ENCODE measurements at regions not wholly inside any gene's neighbourhood (a gene's known extent, or its start where the extent isn't known, plus 50 kb on each side); places are given as distances from the start of the nearest gene placed in this dataset.
A peak's percentile ranks its signal among the peaks of the same experiment; 100 is the strongest.
"Not testable (repeated sequence)": the region's sequence is repeated elsewhere in the genome, so short reads cannot be mapped to it uniquely, and the experiment has no call there.

- no peak for DNase-seq (ENCODE audit: low spot score)
These were observed 128.8 kb downstream of the TEX36 start for GRCh38 chr10:125554016-125554703.

DNA sequence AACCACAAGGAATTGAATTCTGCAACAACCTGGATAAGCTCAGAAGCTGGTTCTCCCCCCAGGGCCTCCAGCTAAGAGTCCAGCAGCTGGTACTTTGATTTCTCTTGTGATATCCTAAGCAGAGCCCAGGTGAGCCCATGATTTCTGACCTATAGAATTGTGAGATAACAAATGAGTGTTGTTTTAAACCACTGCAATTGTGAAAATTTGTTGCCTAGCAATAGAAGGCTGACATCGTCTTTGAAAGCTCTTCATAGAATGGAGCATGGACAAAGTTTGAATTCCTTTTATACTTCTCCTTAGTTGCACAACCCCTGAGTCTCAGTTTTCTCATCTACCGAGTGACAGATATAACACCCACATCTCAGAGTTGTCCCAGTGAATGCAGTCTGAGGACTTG, 129.9 kb downstream of the TEX36 start:
- DNase-seq (ENCODE audit: low spot score): no peak

DNA sequence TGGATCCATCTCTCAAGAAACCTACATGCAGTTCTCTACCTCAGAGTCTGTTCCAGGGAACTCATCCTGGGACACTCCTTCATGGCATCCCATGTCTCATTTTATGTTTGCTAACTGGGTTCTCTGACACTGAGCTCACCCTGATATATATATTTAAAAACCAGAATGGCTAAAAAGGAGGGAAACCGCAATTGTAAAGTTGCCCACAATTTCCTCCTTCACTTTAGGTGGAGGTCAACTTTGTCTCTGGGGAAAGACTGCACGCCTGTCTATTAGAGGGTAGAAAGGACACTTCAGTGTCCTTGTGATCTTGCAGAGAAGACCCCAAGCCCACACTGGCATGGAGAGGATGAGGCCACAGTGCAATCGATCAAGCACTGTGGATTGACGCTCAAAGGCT, 131.7 kb downstream of the TEX36 start:
- no peak for DNase-seq (ENCODE audit: low spot score)

DNA sequence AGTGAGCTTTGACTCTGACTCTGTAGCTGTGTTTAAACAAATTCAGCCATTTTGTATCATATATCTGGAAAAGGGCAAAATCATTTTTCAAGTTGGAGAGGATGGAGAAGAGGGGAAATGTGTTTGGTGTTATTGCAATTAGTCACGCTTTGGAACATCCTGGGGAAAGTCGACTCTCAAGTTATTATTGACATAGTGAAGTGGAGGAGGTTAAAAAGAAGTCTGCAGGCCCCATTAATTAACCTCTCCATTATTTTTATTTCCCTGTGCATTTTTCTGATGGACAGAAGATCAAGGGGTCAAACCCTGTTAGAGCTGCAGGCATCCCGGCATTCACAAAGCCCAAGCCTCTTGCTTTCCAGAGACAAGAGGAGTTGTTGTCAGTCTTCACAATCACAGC, 132.6 kb downstream of the TEX36 start:
- DNase-seq (ENCODE audit: low spot score): no peak

- DNase-seq (ENCODE audit: low spot score): no peak
These were observed 133.3 kb downstream of the TEX36 start for GRCh38 chr10:125549653-125550052.

GRCh38 chr10:125548878-125549277, 134.1 kb downstream of the TEX36 start:
- DNase-seq (ENCODE audit: low spot score): no peak

GRCh38 chr10:125548356-125548755, 134.6 kb downstream of the TEX36 start:
- DNase-seq (ENCODE audit: low spot score): no peak

GRCh38 chr10:125547010-125547650, 135.8 kb downstream of the TEX36 start:
- DNase-seq (ENCODE audit: low spot score): no peak

DNA sequence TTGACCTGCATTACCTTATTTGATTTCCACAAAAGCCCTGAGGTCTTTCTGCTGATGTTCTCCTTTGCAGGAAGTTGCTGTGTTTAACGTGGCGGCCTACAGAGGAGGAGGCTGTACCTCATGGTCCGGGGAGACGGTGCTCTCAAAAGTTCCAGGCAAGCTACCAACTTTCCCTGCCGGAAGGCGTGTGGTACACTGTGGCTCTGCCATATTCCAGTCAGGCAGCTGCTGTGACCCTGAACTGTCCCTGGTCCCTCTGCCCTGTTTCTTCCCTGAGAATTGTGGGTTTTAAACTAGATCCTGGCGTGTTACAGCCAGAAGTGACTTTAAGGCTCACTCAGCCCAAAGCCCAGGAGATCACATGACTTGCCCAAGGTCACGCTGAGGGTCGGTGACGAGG, 139.2 kb downstream of the TEX36 start:
- no peak for DNase-seq (ENCODE audit: low spot score)

DNA sequence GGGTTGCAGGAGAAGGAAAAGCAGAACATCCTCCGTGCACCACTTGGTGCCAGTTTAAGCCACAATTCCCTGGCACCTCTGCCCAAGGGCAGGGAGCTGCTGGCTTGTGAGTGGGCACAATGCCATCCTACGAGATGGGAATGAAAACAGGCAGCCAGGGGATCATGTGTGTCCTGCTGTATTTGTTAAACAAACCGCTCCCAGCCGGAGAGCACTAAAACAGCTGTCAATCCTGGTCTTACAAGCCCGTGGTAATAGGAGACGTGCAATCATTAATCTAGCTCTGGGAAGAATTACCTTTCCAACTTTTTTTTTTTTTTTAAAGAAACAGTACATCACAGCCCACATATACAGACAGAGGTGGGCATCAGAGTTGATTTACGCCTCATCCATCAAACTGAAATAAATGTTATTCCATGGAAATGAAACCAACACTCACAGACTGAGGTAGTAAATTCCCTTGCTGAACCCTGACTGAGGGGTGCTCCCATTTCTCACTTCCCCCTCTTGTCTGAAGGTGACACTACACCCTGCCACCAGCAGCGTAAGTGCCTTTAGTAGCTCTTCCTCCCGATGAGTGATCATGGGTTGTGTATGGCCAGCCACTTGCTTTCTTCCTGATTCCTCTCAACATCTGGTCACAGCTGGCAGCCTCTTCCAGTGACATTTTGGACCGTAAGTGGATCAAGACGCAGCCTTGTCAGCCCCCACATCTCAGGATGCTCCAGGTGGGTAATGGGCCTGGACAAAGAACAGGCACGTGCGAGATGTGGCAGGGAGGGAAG, 143.8 kb downstream of the TEX36 start:
- peak; percentile 21 for DNase-seq (ENCODE audit: low spot score)

DNA sequence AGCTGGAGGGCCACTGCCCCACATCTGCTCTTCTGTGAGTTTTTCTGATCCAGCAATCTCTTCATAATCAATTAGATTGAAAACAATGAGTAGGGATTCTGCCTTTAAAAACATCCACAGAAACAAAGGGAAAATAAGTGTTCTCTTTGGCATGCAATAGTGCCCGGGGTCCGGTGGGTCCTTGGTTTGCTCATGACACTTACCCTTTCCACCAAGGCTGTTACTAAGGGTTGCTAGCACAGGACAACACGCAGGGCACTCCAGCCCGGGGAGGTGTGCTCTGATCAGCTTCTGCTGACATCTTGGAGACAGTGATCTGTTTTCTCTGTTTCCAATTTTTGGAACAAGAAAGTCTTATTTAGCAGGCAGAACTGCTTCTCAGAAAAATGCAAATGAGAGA, 146.7 kb downstream of the TEX36 start:
- DNase-seq (ENCODE audit: low spot score): no peak

- no peak for DNase-seq (ENCODE audit: low spot score)
These were observed 147.4 kb downstream of the TEX36 start for GRCh38 chr10:125535559-125535958.

DNA sequence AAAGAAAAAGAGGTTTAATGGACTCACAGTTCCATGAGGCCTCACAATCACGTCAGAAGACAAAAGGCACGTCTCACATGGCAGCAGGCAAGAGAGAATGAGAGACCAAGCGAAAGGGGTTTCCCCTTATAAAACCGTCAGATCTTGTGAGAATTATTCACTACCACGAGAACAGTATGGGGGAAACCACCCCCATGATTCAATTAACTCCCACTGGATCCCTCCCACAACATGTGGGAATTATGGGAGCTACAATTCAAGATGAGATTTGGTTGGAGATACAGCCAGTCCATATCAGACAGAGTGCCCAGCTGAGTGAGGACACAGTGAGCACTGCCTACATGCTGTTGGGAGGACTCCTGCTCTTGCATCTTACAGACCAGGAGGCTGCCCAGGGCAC, 148.4 kb downstream of the TEX36 start:
- DNase-seq (ENCODE audit: low spot score): no peak

DNA sequence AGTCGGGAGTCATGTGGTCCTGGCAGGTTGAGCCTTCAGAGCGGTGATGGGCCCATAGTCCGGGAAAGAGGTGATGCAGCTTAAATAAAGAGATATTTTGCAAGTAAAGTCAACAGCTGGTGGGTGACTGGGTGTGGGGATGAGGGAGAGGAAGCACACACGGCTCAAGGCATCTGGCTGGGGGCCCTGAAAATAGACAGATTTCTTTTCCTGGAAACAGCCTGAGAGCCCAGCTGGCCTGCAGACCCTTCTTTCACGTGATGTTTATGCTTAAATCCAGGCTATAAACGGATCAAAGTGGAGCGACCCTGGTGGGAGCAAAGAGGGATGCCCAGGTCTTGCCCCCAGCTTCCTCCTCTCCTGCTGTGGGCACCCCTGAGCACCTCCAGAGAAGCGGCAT, 149.1 kb downstream of the TEX36 start:
- DNase-seq (ENCODE audit: low spot score): no peak

GRCh38 chr10:125531465-125531864, 151.5 kb downstream of the TEX36 start:
- DNase-seq (ENCODE audit: low spot score): no peak

- DNase-seq (ENCODE audit: low spot score): no peak
These were observed 159.6 kb downstream of the TEX36 start for GRCh38 chr10:125523347-125523746.

GRCh38 chr10:125521721-125522680, 161.0 kb downstream of the TEX36 start:
- DNase-seq (ENCODE audit: low spot score): peak; percentile 18

GRCh38 chr10:125520968-125521367, 162.0 kb downstream of the TEX36 start:
- DNase-seq (ENCODE audit: low spot score): no peak

DNA sequence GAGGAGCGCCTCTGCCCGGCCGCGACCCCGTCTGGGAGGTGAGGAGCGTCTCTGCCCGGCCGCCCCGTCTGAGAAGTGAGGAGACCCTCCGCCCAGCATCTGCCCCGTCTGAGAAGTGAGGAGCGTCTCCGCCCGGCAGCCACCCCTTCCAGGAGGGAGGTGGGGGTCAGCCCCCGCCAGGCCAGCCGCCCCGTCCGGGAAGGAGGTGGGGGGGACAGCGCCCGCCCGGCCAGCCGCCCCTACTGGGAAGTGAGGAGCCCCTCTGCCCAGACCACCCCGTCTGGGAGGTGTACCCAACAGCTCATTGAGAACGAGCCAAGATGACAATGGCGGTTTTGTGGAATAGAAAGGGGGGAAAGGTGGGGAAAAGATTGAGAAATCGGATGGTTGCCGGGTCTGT, 164.6 kb downstream of the TEX36 start:
- DNase-seq (ENCODE audit: low spot score): not testable (repeated sequence)

DNA sequence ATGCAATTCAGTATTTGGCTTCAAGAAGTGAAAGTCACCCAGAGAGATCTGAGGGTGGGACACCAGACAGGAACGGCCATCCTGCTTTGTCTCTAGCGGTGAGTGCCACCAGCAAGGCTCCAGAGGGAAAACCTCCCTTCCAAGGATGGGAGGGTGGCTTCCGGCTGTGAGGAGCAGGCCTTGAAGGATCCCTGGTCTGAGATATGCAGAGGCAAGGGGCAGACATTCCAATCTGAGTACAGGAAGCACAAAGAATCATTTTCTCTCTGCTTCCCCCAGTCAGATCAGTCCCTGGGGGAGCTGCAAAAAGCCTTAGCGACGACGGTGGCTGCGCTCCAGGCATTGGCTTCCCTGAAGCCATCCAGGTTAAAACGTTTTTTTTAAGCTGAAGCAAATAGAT, 167.4 kb downstream of the TEX36 start:
- no peak for DNase-seq (ENCODE audit: low spot score)

GRCh38 chr10:125514206-125515162, 168.5 kb downstream of the TEX36 start:
- peak; percentile 3 for DNase-seq (ENCODE audit: low spot score)

All from LoVo (cell line).